B cell (primary cell): ENCODE measurements at regions not wholly inside any gene's neighbourhood (a gene's known extent, or its start where the extent isn't known, plus 50 kb on each side); places are given as distances from the start of the nearest gene placed in this dataset.

Source experiments
- CTCF ChIP-seq: fragments of 200-600 bp; IDR thresholded peaks from one replicate; pipeline ENCODE4 v1.8.0; 2022; ENCODE audit warnings: antibody characterized with exemption, mild to moderate bottlenecking
- EZH2 ChIP-seq: IDR thresholded peaks from 2 replicates; pipeline ENCODE4 v1.6.1; 2012; ENCODE audit warnings: borderline replicate concordance, low read depth, mild to moderate bottlenecking, moderate library complexity, low read length; ENCODE audit not compliant: insufficient read depth, poor library complexity, severe bottlenecking

- TF ChIP-seq CTCF, result no peak
- no peak for TF ChIP-seq EZH2
Observed at GRCh38 chr6:169959136-169960002, 207.9 kb downstream of the ERMARD start.
